ENCODE measurements at regions not wholly inside any gene's neighbourhood (a gene's known extent, or its start where the extent isn't known, plus 50 kb on each side); places are given as distances from the start of the nearest gene placed in this dataset.

DNA sequence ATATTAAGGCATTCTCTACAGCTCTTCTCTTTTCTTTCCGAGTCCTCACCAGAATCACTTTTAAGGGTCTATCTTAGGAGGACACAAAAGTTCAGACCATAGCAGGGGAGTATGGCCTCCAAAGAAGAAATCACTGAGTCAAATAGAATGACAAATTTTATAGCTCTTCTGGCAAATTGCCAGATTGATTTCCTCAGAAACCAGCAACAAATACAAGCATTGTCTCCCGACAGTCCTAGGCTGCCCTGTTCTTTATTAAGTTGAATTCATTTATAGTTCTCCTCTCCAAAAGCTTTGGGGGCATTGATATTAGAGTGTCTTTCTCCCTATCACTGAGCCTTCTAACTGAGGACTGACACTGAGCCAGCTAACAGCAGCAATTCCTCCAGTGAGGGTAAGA lies 156.4 kb upstream of the FRMD6 start:
- Histone ChIP-seq H3K9me3 (ENCODE audit: control insufficient read depth, insufficient read depth, low read depth, low read length) (no peaks in the 10 kb centered on the region), H3K27me3 (ENCODE audit: control insufficient read depth, insufficient read depth, low read length) (no peaks in the 10 kb centered on the region), H3K27ac (ENCODE audit: insufficient read depth, low read length) (no peak overlapping the region), H3K4me3 (replicated peaks in 1 of 4; ENCODE audit: control extremely low read depth in 1 of 4, insufficient read depth in 1 of 4, low read depth in 3 of 4, low read length in 4 of 4) (no peak overlapping the region), H3K4me1 (ENCODE audit: control insufficient read depth, extremely low read depth, insufficient read depth, low read length) (no peaks in the 10 kb centered on the region), H3K36me3 (ENCODE audit: control insufficient read depth, insufficient read depth, low read length) (no peaks in the 10 kb centered on the region), H3K4me2 (ENCODE audit: extremely low read depth, insufficient read depth, low read length) (no peak overlapping the region), H3K79me2 (ENCODE audit: control insufficient read depth, insufficient read depth, low read length) (no peaks in the 10 kb centered on the region), H3K9ac (ENCODE audit: insufficient read depth, low read length) (no peak overlapping the region), H4K20me1 (ENCODE audit: control insufficient read depth, extremely low read depth, insufficient read depth, low read length) (no peaks in the 10 kb centered on the region), H2AFZ (ENCODE audit: low read length) (no peak overlapping the region)
- TF ChIP-seq EZH2 (IDR thresholded peaks at IDR 0.05; ENCODE audit: low read length, missing control alignments), result no peak
- TF ChIP-seq, protein P1, sequence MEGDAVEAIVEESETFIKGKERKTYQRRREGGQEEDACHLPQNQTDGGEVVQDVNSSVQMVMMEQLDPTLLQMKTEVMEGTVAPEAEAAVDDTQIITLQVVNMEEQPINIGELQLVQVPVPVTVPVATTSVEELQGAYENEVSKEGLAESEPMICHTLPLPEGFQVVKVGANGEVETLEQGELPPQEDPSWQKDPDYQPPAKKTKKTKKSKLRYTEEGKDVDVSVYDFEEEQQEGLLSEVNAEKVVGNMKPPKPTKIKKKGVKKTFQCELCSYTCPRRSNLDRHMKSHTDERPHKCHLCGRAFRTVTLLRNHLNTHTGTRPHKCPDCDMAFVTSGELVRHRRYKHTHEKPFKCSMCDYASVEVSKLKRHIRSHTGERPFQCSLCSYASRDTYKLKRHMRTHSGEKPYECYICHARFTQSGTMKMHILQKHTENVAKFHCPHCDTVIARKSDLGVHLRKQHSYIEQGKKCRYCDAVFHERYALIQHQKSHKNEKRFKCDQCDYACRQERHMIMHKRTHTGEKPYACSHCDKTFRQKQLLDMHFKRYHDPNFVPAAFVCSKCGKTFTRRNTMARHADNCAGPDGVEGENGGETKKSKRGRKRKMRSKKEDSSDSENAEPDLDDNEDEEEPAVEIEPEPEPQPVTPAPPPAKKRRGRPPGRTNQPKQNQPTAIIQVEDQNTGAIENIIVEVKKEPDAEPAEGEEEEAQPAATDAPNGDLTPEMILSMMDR (conservative IDR thresholded peaks at IDR 0.05 in 1 of 2, IDR thresholded peaks at IDR 0.05 in 1 of 2; ENCODE audit: low read depth in 1 of 2, low read length in 2 of 2), result no peak
- DNase-seq (ENCODE audit: low read depth in 2 of 2), result no peak

- Histone ChIP-seq H2AFZ (ENCODE audit: low read length) (no peak overlapping the region), H3K4me3 (replicated peaks in 1 of 4; ENCODE audit: control extremely low read depth in 1 of 4, insufficient read depth in 1 of 4, low read depth in 3 of 4, low read length in 4 of 4) (no peak overlapping the region), H3K79me2 (ENCODE audit: control insufficient read depth, insufficient read depth, low read length) (no peaks in the 10 kb centered on the region), H3K4me1 (ENCODE audit: control insufficient read depth, extremely low read depth, insufficient read depth, low read length) (no peaks in the 10 kb centered on the region), H3K9me3 (ENCODE audit: control insufficient read depth, insufficient read depth, low read depth, low read length) (no peaks in the 10 kb centered on the region), H3K4me2 (ENCODE audit: extremely low read depth, insufficient read depth, low read length) (no peak overlapping the region), H3K9ac (ENCODE audit: insufficient read depth, low read length) (no peak overlapping the region), H3K27ac (ENCODE audit: insufficient read depth, low read length) (no peak overlapping the region), H4K20me1 (ENCODE audit: control insufficient read depth, extremely low read depth, insufficient read depth, low read length) (no peaks in the 10 kb centered on the region), H3K36me3 (ENCODE audit: control insufficient read depth, insufficient read depth, low read length) (no peaks in the 10 kb centered on the region), H3K27me3 (ENCODE audit: control insufficient read depth, insufficient read depth, low read length) (no peaks in the 10 kb centered on the region)
- TF ChIP-seq, protein P1 (conservative IDR thresholded peaks at IDR 0.05 in 1 of 2, IDR thresholded peaks at IDR 0.05 in 1 of 2; ENCODE audit: low read depth in 1 of 2, low read length in 2 of 2), result no peak
- TF ChIP-seq EZH2 (IDR thresholded peaks at IDR 0.05; ENCODE audit: low read length, missing control alignments), result no peak
- DNase-seq (ENCODE audit: low read depth in 2 of 2), result no peak
Observed at GRCh38 chr14:51498411-51499227, 153.1 kb upstream of the FRMD6 start.

DNA sequence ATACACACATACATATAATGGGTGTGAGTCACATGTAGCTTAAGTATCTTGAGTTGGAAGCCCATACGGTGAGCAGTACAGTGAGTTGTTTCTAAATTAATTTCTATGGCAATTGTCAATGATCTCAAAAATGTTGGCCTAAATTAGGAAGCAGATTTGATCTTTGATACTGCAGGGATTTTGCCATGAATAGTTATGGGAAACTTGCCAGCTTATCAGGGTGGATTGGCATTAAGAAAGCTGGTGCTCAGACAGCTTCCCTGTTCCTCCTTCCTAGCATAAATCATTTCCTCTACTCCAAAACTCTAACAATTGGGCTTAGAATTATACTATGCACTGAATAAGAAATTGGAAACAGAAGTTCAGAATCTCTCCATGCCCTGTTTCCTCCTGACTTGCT lies 150.9 kb upstream of the FRMD6 start:
- Histone ChIP-seq H3K4me3 (replicated peaks in 1 of 4; ENCODE audit: control extremely low read depth in 1 of 4, insufficient read depth in 1 of 4, low read depth in 3 of 4, low read length in 4 of 4) (no peak overlapping the region), H2AFZ (ENCODE audit: low read length) (no peak overlapping the region), H3K4me1 (ENCODE audit: control insufficient read depth, extremely low read depth, insufficient read depth, low read length) (no peaks in the 10 kb centered on the region), H3K9ac (ENCODE audit: insufficient read depth, low read length) (no peak overlapping the region), H3K79me2 (ENCODE audit: control insufficient read depth, insufficient read depth, low read length) (no peaks in the 10 kb centered on the region), H3K27ac (ENCODE audit: insufficient read depth, low read length) (no peak overlapping the region), H3K9me3 (ENCODE audit: control insufficient read depth, insufficient read depth, low read depth, low read length) (no peaks in the 10 kb centered on the region), H3K27me3 (ENCODE audit: control insufficient read depth, insufficient read depth, low read length) (no peaks in the 10 kb centered on the region), H3K4me2 (ENCODE audit: extremely low read depth, insufficient read depth, low read length) (no peak overlapping the region), H3K36me3 (ENCODE audit: control insufficient read depth, insufficient read depth, low read length) (no peaks in the 10 kb centered on the region), H4K20me1 (ENCODE audit: control insufficient read depth, extremely low read depth, insufficient read depth, low read length) (no peaks in the 10 kb centered on the region)
- no peak for TF ChIP-seq EZH2 (IDR thresholded peaks at IDR 0.05; ENCODE audit: low read length, missing control alignments)
- TF ChIP-seq, protein P1 (conservative IDR thresholded peaks at IDR 0.05 in 1 of 2, IDR thresholded peaks at IDR 0.05 in 1 of 2; ENCODE audit: low read depth in 1 of 2, low read length in 2 of 2), result no peak
- DNase-seq (ENCODE audit: low read depth in 2 of 2), result no peak

Measured in fibroblast of lung (primary cell).